HEK293 (cell line): ENCODE measurements at regions not wholly inside any gene's neighbourhood (a gene's known extent, or its start where the extent isn't known, plus 50 kb on each side); places are given as distances from the start of the nearest gene placed in this dataset.

Experiments
- CTCF ChIP-seq: fragments of 450-650 bp; formaldehyde crosslinking; IDR thresholded peaks from 2 replicates; pipeline ENCODE4 v1.5.1; 2016; ENCODE audit warnings: missing biosample characterization, missing genetic modification characterization
- PRDM4 ChIP-seq: fragments of 450-650 bp; formaldehyde crosslinking; IDR thresholded peaks from 2 replicates; pipeline ENCODE4 v1.5.1; 2017; ENCODE audit warnings: missing biosample characterization, missing genetic modification characterization
- REST ChIP-seq: fragments of 450-650 bp; formaldehyde crosslinking; IDR thresholded peaks from 2 replicates; pipeline ENCODE4 v1.5.1; 2016; ENCODE audit warnings: missing biosample characterization, missing genetic modification characterization
- TCF7L2 ChIP-seq: IDR thresholded peaks from 2 replicates; pipeline ENCODE4 v1.6.1; 2011; ENCODE audit warnings: low read depth, mild to moderate bottlenecking, inconsistent platforms, low read length, moderate library complexity, borderline replicate concordance
- WT1 ChIP-seq: fragments of 450-650 bp; formaldehyde crosslinking; IDR thresholded peaks from 2 replicates; pipeline ENCODE4 v1.5.1; 2016; ENCODE audit warnings: missing biosample characterization, missing genetic modification characterization
- ZBTB44 ChIP-seq: fragments of 450-650 bp; IDR thresholded peaks from 2 replicates; pipeline ENCODE4 v1.5.1; 2018; ENCODE audit warnings: missing biosample characterization, mild to moderate bottlenecking, missing genetic modification characterization
- ZBTB7A ChIP-seq: fragments of 450-650 bp; formaldehyde crosslinking; IDR thresholded peaks from 2 replicates; pipeline ENCODE4 v1.5.1; 2016; ENCODE audit warnings: low read depth, missing biosample characterization, missing genetic modification characterization
- ZFP69B ChIP-seq: fragments of 450-650 bp; formaldehyde crosslinking; IDR thresholded peaks from 2 replicates; pipeline ENCODE4 v1.5.1; 2016; ENCODE audit warnings: missing biosample characterization, missing genetic modification characterization
- ZNF146 ChIP-seq: fragments of 450-650 bp; formaldehyde crosslinking; IDR thresholded peaks from 2 replicates; pipeline ENCODE4 v1.5.1; 2016; ENCODE audit warnings: missing biosample characterization, missing genetic modification characterization
- ZNF18 ChIP-seq: fragments of 450-650 bp; formaldehyde crosslinking; IDR thresholded peaks from 2 replicates; pipeline ENCODE4 v1.5.1; 2016; ENCODE audit warnings: missing biosample characterization, missing genetic modification characterization
- ZNF274 ChIP-seq, 2 experiments: fragments of 200-500 bp in 1 of 2; fragments of 450-650 bp in 1 of 2; sonication (Bioruptor generic) in 1 of 2; formaldehyde crosslinking in 1 of 2; IDR thresholded peaks; 2 replicates each; pipeline versions ENCODE4 v1.5.1 to v1.6.1; 2014 to 2016; ENCODE audit warnings: borderline replicate concordance in 1 of 2, inconsistent platforms in 1 of 2, low read length in 1 of 2, missing biosample characterization in 1 of 2, missing genetic modification characterization in 1 of 2
- ZNF324 ChIP-seq: fragments of 450-650 bp; formaldehyde crosslinking; IDR thresholded peaks from 2 replicates; pipeline ENCODE4 v1.5.1; 2016; ENCODE audit warnings: missing biosample characterization, missing genetic modification characterization
- ZNF558 ChIP-seq: fragments of 450-650 bp; formaldehyde crosslinking; IDR thresholded peaks from 2 replicates; pipeline ENCODE4 v1.5.1; 2016; ENCODE audit warnings: missing biosample characterization, missing genetic modification characterization

- TF ChIP-seq ZNF274 (IDR thresholded peaks at IDR 0.05; ENCODE audit: low read length) (no peak), ZNF274 (tag by site-specific recombination; IDR thresholded peaks at IDR 0.05; ENCODE audit: borderline replicate concordance) (no peak), TCF7L2 (no peak), CTCF (no peak), REST (tag by site-specific recombination) (no peak), ZBTB7A (no peak), ZNF324 (no peak), PRDM4 (no peak), ZNF146 (tag by site-specific recombination) (no peak), ZFP69B (tag by site-specific recombination) (no peak), ZBTB44 (tag by site-specific recombination) (no peak), ZNF18 (tag by site-specific recombination) (no peak), ZNF558 (tag by site-specific recombination) (no peak), WT1 (no peak)
These were observed 616.0 kb upstream of the BTBD3 start for GRCh38 chr20:11301699-11302098.
